CD4-positive, alpha-beta T cell treated with Interleukin-17A for 4 hours (primary cell): ENCODE measurements at regions not wholly inside any gene's neighbourhood (a gene's known extent, or its start where the extent isn't known, plus 50 kb on each side); places are given as distances from the start of the nearest gene placed in this dataset.
"Not testable (repeated sequence)": the region's sequence is repeated elsewhere in the genome, so short reads cannot be mapped to it uniquely, and the experiment has no call there.

Experiments
- DNase-seq: peaks from one replicate; pipeline ENCODE4 v3.0.0-alpha.2; 2020; ENCODE audit warnings: mixed read lengths

- DNase-seq: no peak
These were observed 493.8 kb downstream of the TTLL7 start for GRCh38 chr1:83505148-83505547.

DNA sequence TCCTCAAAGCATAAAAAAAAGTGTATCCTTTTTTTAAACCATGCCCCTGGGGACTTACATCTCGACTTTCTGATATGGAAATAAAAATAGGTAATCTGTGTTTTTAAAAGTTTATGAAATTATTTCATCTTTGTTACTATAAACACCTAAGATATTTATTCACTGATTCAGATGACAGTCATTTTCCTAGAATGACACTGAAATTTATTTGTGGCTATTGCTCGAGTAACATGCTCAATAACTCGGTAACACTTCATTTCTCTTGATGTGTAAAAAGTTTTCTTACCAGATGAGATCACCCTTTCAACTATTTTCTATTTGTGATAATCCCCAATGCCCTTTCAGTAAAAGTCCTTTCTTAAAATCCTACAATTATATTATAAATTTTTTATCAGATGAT is 495.8 kb downstream of the TTLL7 start:
- no peak for DNase-seq

DNA sequence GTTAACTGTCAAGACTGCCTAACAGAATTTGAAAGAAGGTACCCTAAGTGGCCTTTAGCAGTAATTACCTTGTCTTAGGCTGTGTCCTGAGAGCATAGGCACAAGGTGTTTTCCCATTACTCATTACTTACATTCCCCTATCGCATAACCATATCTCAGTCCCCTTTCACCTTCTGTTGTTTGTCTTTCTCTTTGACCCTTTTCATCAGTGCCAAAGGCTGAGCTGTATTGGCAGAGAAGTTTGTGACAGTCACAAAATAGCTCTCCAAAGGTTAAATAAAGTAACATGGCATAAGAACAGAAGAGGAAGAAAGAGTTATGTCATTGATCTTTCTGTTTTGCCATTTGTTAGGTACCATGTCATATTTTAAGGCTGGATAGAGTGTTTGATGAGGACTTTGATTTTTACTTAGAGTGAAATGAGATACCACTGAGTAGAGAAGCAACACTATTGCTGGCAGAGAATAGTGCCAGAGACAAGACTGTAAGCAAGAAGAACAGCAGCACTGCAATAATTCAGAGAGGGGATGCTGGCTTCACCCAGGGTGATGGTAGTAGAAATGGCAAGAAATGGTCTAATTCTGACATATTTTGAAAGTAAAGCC is 497.8 kb downstream of the TTLL7 start:
- DNase-seq: no peak

GRCh38 chr1:83500531-83500930 is 498.4 kb downstream of the TTLL7 start:
- no peak for DNase-seq

- DNase-seq: no peak
These were observed 498.9 kb downstream of the TTLL7 start for GRCh38 chr1:83499998-83500397.

DNA sequence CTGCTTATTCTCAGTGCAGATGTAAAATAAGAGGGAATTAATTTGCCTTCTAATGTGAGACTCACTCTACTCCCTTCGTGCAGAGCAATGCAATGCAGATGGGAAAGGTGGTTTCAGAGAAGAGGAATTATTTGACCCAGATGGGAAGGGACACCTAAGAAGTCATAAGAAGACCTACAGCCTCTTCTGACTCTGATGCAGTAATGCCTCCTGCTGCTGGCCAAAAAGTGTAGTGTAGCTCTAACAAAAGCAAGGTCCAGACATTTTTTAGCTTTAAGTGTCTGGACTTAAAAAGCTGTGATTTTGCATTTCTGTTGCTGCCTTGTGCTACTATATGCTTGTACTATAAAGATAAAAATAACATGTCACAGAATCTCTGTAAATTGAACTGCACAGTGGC is 501.4 kb downstream of the TTLL7 start:
- no peak for DNase-seq

DNA sequence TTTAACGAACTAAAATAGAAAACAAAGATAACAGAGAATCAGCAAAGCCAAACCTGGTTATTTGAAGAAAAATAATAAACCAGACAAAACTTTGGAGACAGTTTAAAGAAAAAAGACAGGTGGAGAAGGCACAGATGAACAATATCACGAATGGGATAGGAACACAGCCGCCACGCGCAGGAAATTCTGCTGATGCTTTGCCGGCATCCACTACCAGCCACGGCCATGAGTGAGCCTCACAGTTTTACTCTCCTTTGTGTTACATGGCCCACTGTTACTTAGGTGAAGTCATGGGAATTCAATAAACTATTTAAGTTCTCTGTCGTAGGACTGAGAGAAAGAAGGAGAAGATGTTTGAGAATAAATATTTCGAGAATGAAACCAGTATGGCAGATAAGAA is 503.4 kb downstream of the TTLL7 start:
- no peak for DNase-seq

DNA sequence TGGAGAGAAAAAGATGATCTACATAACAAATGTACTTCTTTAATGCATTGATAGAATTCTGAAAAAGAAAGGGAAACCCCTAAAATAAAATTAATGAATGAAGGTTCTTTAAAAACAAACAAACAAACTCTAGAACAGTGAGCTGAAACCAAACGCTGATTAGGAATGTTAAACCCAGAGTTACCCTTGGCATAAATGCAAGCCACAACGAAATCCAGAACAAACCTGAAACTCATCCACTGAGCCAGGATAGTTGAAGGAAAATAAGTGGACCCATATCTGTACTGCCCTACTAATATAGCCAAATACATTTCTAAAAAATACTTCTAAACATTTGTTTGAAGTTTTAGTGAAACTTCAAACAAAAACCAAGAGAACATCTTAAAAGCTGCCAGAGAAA is 505.3 kb downstream of the TTLL7 start:
- no peak for DNase-seq

DNA sequence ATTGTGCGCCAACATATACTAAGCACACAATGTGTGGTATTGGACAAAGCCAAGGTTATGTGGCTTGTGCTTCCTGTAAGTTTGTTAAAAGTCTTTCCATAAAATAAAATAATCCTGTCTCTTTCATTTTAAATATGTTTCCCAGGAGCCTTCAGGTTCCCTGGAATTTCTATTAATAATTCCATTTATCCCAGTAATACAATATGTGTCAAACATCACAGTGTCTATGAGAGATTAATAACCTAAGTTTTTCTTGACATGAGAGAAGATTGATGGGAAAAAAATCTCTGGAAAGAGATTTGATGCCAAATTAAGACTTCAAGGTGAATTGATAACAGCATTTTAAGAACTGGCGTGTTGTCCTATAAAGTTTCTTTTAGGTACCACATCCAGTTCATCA is 507.0 kb downstream of the TTLL7 start:
- DNase-seq: no peak

GRCh38 chr1:83490988-83491387 is 507.9 kb downstream of the TTLL7 start:
- DNase-seq: no peak

- DNase-seq: not testable (repeated sequence)
These were observed 510.8 kb downstream of the TTLL7 start for GRCh38 chr1:83488105-83488504.

GRCh38 chr1:83487460-83487859 is 511.5 kb downstream of the TTLL7 start:
- not testable (repeated sequence) for DNase-seq

- not testable (repeated sequence) for DNase-seq
These were observed 513.5 kb downstream of the TTLL7 start for GRCh38 chr1:83485314-83486019.

DNA sequence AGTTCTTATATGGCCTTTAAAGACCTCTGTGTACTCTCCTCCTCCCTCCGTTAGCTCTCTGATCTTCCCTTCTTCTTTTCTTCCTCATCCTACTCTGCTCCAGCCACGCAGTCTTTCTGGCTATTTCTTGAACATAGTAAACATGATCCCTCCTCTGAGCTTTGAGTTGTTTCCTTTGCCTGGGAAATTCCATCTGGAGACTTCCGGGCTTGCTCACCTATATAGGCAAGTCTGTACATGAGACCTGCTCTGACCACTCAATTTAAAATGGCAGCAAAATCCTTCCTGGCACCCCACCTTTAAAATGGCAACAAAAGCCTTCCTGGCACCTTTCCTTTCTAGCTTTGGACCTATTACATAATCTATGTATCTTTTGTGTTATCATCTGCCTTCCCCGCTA is 517.6 kb downstream of the TTLL7 start:
- DNase-seq: not testable (repeated sequence)

- DNase-seq: not testable (repeated sequence)
These were observed 519.2 kb downstream of the TTLL7 start for GRCh38 chr1:83479591-83480239.

DNA sequence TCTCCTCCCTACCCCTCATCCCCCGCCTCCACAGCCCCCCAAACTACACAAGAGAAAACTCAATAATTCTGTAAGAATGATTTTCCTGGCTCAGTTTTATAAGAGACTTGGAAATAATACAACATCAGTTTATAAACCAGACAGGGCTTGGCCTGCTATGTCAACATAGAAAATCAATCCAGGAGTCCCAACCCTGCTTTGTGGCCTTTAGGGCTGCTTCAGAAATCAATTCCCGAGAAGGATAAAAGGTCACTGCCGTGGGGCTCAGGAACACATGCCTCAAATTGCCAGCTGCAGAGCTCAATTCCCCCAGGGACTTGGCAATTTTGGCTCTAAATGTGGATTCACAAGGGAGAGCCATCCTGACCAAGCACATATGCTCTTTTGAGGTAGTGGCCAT is 520.8 kb downstream of the TTLL7 start:
- not testable (repeated sequence) for DNase-seq

DNA sequence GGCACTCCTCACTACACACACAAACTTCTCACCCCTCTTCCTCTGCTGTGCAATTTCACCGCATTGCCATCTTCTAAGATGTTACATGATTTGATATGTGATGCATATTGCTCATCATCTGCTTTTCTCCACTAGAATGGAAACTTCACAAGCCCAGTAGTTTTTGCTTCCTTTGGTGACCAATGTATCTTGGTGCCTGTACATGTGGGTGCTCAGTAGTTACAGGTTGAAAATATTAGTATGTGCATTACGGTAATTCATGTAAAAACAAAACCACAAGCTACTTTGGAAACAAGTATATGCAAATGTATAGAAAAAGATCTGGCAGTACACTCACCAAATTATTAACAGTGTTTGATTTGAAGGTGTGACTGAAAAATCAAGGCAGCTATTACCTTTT is 522.4 kb downstream of the TTLL7 start:
- not testable (repeated sequence) for DNase-seq

- not testable (repeated sequence) for DNase-seq
These were observed 524.0 kb downstream of the TTLL7 start for GRCh38 chr1:83474946-83475345.

DNA sequence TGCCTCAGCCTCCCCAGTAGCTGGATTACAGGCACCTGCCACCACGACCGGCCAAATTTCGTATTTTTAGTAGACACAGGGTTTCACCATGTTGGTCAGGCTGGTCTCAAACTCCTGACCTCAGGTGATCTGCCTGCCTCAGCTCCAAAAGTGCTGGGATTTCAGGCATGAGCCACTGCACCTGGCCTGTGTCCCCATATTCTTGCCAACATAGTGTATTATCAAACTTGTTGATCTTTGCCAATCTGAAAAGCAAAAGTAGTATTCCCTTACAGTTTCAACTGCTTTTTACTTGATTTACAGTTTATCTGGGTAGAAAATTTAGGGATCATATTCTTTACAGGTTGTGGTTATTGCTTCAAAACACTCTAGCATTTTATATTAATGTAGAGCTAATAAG is 524.9 kb downstream of the TTLL7 start:
- not testable (repeated sequence) for DNase-seq

DNA sequence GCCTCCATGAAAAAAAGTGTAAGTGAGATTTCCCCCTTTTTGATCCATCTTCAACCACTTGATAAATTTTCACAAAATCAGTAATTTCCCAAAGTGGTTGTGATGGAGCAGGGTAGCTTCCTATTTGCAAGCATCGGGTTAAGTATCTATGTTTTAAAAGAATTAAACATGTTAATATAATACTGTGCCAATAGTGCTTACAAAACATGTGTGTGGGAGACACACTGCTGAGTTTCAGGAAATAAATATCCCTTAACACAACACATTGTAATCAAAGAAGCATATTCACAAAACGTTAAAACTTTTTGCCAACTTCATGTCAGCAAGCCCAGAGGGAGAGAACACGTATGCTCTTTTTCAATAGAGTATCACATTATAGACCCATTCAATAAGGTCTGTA is 526.9 kb downstream of the TTLL7 start:
- not testable (repeated sequence) for DNase-seq

DNA sequence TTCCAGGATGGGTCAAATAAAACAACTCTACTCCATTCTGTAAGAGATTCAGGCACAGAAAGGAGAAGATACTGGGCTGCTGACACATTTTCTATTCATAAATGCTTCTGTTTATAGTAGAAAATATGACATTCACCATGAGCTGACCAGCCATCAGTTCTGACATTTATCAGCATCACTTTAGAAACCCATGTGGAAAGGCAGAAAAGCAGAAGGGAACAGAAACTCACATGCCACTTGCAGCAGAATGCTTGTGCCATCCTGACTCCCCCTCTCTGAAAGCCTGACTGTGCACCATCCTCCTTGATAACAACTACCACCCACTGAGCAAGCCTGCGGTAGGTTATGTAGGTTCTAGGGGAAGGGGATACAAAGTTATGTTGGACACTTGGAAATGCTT is 527.7 kb downstream of the TTLL7 start:
- not testable (repeated sequence) for DNase-seq

- not testable (repeated sequence) for DNase-seq
These were observed 530.6 kb downstream of the TTLL7 start for GRCh38 chr1:83468336-83468735.

DNA sequence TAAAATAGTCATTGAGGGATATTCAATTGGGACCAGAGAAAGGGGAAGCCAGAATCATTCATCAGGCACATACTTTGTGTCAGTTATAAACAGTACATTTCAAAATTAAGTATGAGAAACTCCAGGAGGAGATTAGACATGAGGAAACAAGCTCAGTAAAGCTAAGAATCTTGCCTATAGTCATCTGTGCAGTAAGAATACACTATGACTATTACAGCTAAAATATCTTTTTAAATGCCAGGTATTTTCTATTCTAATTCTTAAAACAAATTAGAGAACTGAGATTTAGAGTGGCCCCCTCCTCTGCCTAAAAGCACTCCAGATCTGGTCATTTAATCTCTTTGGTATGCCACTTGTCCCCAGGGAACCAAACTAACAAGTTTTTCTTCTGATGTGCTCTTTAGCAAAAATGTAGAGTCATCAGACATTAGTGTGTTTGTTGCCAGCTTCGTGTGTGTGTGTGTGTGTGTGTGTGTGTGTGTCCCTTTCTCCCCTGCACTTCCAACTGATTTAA is 541.1 kb downstream of the TTLL7 start:
- DNase-seq: not testable (repeated sequence)

GRCh38 chr1:83457281-83457680 is 541.7 kb downstream of the TTLL7 start:
- DNase-seq: not testable (repeated sequence)
